Neural crest cell (in vitro differentiated cells): ENCODE measurements at regions not wholly inside any gene's neighbourhood (a gene's known extent, or its start where the extent isn't known, plus 50 kb on each side); places are given as distances from the start of the nearest gene placed in this dataset.

Experiments used
- DNase-seq: peaks from one replicate; pipeline ENCODE4 v3.0.0; 2021; ENCODE audit warnings: low read depth, mixed read lengths, low spot score
- H3K27ac Mint-ChIP-seq: one replicate; pipeline ENCODE4 v1.8.0; 2021; ENCODE audit warnings: mild to moderate bottlenecking, mixed read lengths; ENCODE audit not compliant: unreplicated experiment
- H3K27me3 Mint-ChIP-seq: 2 replicates; pipeline ENCODE4 v1.8.0; 2021; ENCODE audit warnings: low read depth, mild to moderate bottlenecking, mixed read lengths
- H3K36me3 Mint-ChIP-seq: 2 replicates; pipeline ENCODE4 v1.8.0; 2021; ENCODE audit warnings: low read depth, mild to moderate bottlenecking, mixed read lengths
- H3K4me1 Mint-ChIP-seq: 2 replicates; pipeline ENCODE4 v1.8.0; 2021; ENCODE audit warnings: mixed read lengths
- H3K4me3 Mint-ChIP-seq: one replicate; pipeline ENCODE4 v1.8.0; 2021; ENCODE audit warnings: mild to moderate bottlenecking, mixed read lengths
- H3K9me3 Mint-ChIP-seq: 2 replicates; pipeline ENCODE4 v1.8.0; 2021; ENCODE audit warnings: mixed read lengths
- TF ChIP-seq, protein P1 (sequence below): fragments of 200-600 bp; sonication (generic); conservative IDR thresholded peaks from 2 replicates; pipeline ENCODE4 v1.5.0; 2021; ENCODE audit warnings: antibody characterized with exemption, mild to moderate bottlenecking

DNA sequence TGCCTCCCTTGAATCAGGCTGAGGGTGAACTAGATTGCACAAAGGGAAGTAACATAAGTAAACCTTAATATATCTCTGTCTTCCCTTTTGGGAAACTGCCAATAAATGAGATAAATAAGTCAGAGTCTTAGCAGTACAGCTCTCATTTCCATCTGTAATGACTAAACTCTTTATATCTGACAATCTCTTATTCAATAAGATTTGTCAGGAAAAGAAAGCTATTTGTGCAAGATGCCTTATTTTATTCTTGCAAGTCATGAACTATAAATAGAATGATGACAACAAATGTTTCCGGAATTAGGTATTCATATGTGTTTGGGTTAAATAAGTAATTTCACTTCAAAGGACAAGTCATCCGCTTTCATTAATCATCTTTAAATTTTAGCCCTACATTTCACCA, 229.2 kb downstream of the PTGER3 start:
- Mint-ChIP-seq H3K27ac (no peak overlapping the region), H3K27me3 (peaks cover 26% of the 10 kb centered on the region), H3K36me3 (no peaks in the 10 kb centered on the region), H3K9me3 (no peaks in the 10 kb centered on the region), H3K4me1 (no peaks in the 10 kb centered on the region), H3K4me3 (no peak overlapping the region)
- DNase-seq: no peak
- TF ChIP-seq, protein P1, sequence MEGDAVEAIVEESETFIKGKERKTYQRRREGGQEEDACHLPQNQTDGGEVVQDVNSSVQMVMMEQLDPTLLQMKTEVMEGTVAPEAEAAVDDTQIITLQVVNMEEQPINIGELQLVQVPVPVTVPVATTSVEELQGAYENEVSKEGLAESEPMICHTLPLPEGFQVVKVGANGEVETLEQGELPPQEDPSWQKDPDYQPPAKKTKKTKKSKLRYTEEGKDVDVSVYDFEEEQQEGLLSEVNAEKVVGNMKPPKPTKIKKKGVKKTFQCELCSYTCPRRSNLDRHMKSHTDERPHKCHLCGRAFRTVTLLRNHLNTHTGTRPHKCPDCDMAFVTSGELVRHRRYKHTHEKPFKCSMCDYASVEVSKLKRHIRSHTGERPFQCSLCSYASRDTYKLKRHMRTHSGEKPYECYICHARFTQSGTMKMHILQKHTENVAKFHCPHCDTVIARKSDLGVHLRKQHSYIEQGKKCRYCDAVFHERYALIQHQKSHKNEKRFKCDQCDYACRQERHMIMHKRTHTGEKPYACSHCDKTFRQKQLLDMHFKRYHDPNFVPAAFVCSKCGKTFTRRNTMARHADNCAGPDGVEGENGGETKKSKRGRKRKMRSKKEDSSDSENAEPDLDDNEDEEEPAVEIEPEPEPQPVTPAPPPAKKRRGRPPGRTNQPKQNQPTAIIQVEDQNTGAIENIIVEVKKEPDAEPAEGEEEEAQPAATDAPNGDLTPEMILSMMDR: no peak

DNA sequence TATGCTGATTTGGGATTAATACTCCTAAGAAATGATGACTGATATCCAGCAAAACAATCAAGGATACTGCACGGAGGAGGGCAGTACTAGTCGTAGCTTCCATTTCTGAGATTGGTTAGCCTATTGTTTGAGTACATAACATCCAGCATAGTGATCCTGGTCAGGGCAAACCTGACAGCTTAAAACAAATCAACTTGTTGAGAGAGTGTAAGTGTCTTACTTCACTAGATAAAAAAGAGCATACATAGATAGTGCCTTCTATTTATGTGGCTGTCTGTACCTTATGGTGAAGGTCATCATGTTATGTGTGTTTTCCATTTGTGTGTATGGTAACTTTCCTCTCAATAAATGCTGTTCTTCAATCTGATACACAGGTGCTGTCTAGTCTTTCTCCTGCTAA, 228.4 kb downstream of the PTGER3 start:
- Mint-ChIP-seq H3K27me3 (peaks cover 25% of the 10 kb centered on the region), H3K36me3 (no peaks in the 10 kb centered on the region), H3K4me3 (no peak overlapping the region), H3K27ac (no peak overlapping the region), H3K4me1 (no peaks in the 10 kb centered on the region), H3K9me3 (no peaks in the 10 kb centered on the region)
- TF ChIP-seq, protein P1: no peak
- no peak for DNase-seq

DNA sequence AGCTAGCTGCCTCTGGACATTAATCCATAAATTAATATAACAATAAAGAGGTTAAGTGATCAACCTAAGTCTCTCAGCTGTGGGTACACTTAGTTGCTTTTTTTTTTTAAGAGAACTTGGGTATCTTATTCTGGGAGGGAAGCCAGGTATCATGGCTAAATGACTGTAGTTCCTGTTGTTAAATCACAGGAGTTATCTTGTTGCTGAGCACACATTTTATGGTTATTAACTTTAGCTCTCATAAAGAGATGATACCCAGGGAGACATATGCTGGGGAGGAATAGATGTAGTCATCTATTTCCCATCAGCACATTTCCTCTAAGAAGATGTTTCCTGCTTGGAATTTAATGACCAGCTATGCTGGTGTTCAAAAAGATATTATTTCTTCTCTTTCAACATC, 227.8 kb downstream of the PTGER3 start:
- DNase-seq: no peak
- Mint-ChIP-seq H3K27ac (no peak overlapping the region), H3K4me3 (no peak overlapping the region), H3K27me3 (peaks cover 25% of the 10 kb centered on the region), H3K36me3 (no peaks in the 10 kb centered on the region), H3K4me1 (no peaks in the 10 kb centered on the region), H3K9me3 (no peaks in the 10 kb centered on the region)
- TF ChIP-seq, protein P1: no peak

DNA sequence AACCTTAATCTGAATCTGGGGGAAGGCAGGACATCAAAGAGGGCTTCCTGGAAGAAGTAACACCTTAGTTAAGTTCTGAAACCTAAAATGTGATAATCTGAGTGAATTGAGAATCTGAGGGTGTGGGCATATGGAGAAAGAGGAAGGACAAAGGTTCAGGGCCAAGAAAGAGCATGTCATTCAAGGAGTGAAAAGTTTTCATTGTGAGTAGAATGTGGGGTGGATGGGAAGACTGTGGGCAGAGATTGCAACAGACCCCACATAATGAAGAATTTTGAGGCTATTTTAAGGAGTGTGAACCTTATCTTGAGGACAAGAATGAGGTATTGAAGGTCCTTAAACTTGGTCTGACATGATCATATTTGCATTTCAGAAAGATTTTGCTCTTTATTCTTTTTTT, 227.2 kb downstream of the PTGER3 start:
- Mint-ChIP-seq H3K4me1 (no peaks in the 10 kb centered on the region), H3K27me3 (peaks cover 31% of the 10 kb centered on the region), H3K4me3 (no peak overlapping the region), H3K27ac (no peak overlapping the region), H3K9me3 (peaks cover 4% of the 10 kb centered on the region), H3K36me3 (no peaks in the 10 kb centered on the region)
- DNase-seq: no peak
- TF ChIP-seq, protein P1: no peak

DNA sequence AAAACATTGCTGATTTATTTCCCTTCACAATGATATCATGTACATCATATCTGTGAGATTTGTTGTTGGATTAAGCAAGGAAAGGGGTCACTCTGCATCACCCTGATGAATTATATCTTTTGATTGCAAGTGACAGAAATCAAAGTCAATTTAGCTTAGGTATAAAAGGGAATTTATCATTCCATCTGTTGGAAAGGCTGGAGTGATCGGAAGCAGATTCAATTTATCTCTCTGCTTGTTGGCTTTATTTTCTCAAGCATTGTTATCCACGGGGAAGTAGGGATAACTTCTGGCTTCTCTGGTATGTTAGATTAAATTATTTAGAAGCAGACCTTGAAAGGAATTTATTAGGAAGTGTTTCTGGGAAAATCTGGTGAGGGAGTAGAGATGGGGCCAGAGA, 226.6 kb downstream of the PTGER3 start:
- peaks cover 32% of the 10 kb centered on the region for H3K27me3 Mint-ChIP-seq
- H3K9me3 Mint-ChIP-seq: peaks cover 4% of the 10 kb centered on the region
- H3K27ac Mint-ChIP-seq: no peak overlapping the region
- no peak overlapping the region for H3K4me3 Mint-ChIP-seq
- no peaks in the 10 kb centered on the region for H3K4me1 Mint-ChIP-seq
- DNase-seq: no peak
- H3K36me3 Mint-ChIP-seq: no peaks in the 10 kb centered on the region
- TF ChIP-seq, protein P1: no peak

DNA sequence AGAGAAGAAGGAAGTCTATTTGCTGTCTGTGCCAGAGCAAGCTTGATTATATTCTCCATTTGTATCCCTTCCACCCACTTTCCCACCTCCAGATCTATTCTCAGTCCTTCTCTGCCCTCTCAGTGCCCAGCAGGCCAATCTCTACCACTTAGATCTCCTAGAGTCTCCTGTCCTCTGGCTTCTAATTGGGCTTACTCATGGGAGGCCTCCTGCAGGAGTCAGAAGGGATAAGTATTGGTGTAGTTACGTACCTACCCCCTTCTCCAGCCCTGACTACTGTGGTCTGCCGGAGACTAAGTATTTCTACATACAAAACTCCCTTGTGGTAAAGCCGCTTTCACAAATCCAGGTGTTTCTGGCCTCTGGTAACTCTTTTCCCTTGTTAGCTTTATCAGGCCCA, 221.2 kb downstream of the PTGER3 start:
- H3K27me3 Mint-ChIP-seq: peaks cover 20% of the 10 kb centered on the region
- no peak for DNase-seq
- no peaks in the 10 kb centered on the region for H3K4me1 Mint-ChIP-seq
- peaks cover 4% of the 10 kb centered on the region for H3K9me3 Mint-ChIP-seq
- TF ChIP-seq, protein P1: no peak
- no peaks in the 10 kb centered on the region for H3K36me3 Mint-ChIP-seq
- no peak overlapping the region for H3K27ac Mint-ChIP-seq
- H3K4me3 Mint-ChIP-seq: no peak overlapping the region
